Stimulated activated naive CD4-positive, alpha-beta T cell (primary cell): ENCODE measurements at regions not wholly inside any gene's neighbourhood (a gene's known extent, or its start where the extent isn't known, plus 50 kb on each side); places are given as distances from the start of the nearest gene placed in this dataset.

Experiments used
- DNase-seq, 6 experiments: peaks; one replicate each; lab custom pipeline; 2025; lab: John Stamatoyannopoulos, UW

GRCh38 chrX:102067966-102068723 is 57.3 kb upstream of the TCEAL2 start:
- peak in 2 of 6 experiments; percentile 3 to 20 for DNase-seq

GRCh38 chrX:102063445-102064074 is 61.9 kb upstream of the TCEAL2 start:
- DNase-seq, result no peak

GRCh38 chrX:102044496-102044895 is 81.0 kb upstream of the TCEAL2 start:
- no peak for DNase-seq

GRCh38 chrX:102043380-102043779 is 82.1 kb upstream of the TCEAL2 start:
- DNase-seq, result no peak

- DNase-seq, result no peak
These were observed 82.8 kb upstream of the TCEAL2 start for GRCh38 chrX:102042372-102043325.

GRCh38 chrX:102029026-102029425 is 96.5 kb upstream of the TCEAL2 start:
- DNase-seq, result no peak

- no peak for DNase-seq
These were observed 86.4 kb upstream of the ZMAT1 start for GRCh38 chrX:102018208-102018607.

- DNase-seq, result no peak
These were observed 77.1 kb upstream of the ZMAT1 start for GRCh38 chrX:102008901-102009300.

- no peak for DNase-seq
These were observed 68.1 kb upstream of the ZMAT1 start for GRCh38 chrX:101999644-102000539.

GRCh38 chrX:101993335-101993734 is 61.5 kb upstream of the ZMAT1 start:
- DNase-seq, result no peak

GRCh38 chrX:101986586-101986985 is 54.8 kb upstream of the ZMAT1 start:
- DNase-seq, result no peak
